ENCODE measurements at regions not wholly inside any gene's neighbourhood (a gene's known extent, or its start where the extent isn't known, plus 50 kb on each side); places are given as distances from the start of the nearest gene placed in this dataset.

DNA sequence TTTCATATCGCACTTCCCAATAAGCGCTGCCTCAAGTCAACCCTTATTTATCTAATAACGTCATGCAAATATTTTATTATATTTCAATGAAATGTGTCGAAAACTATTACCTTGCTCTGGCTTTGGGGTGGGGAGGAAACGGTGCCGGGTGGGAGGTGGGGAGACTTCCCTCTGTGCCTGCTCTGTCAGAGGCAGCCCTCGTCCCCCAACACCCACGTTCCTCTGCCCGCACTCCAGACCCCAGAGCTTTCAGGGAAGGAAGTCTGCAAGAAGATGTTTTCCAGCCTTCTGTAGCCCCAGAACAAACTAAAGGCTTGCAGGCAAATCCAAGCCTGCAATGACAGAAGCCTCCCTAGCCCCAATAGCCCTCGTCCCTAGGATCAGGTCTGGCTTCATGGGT, 235.7 kb downstream of the BUD13 start (continued):
- TF ChIP-seq, protein P1, sequence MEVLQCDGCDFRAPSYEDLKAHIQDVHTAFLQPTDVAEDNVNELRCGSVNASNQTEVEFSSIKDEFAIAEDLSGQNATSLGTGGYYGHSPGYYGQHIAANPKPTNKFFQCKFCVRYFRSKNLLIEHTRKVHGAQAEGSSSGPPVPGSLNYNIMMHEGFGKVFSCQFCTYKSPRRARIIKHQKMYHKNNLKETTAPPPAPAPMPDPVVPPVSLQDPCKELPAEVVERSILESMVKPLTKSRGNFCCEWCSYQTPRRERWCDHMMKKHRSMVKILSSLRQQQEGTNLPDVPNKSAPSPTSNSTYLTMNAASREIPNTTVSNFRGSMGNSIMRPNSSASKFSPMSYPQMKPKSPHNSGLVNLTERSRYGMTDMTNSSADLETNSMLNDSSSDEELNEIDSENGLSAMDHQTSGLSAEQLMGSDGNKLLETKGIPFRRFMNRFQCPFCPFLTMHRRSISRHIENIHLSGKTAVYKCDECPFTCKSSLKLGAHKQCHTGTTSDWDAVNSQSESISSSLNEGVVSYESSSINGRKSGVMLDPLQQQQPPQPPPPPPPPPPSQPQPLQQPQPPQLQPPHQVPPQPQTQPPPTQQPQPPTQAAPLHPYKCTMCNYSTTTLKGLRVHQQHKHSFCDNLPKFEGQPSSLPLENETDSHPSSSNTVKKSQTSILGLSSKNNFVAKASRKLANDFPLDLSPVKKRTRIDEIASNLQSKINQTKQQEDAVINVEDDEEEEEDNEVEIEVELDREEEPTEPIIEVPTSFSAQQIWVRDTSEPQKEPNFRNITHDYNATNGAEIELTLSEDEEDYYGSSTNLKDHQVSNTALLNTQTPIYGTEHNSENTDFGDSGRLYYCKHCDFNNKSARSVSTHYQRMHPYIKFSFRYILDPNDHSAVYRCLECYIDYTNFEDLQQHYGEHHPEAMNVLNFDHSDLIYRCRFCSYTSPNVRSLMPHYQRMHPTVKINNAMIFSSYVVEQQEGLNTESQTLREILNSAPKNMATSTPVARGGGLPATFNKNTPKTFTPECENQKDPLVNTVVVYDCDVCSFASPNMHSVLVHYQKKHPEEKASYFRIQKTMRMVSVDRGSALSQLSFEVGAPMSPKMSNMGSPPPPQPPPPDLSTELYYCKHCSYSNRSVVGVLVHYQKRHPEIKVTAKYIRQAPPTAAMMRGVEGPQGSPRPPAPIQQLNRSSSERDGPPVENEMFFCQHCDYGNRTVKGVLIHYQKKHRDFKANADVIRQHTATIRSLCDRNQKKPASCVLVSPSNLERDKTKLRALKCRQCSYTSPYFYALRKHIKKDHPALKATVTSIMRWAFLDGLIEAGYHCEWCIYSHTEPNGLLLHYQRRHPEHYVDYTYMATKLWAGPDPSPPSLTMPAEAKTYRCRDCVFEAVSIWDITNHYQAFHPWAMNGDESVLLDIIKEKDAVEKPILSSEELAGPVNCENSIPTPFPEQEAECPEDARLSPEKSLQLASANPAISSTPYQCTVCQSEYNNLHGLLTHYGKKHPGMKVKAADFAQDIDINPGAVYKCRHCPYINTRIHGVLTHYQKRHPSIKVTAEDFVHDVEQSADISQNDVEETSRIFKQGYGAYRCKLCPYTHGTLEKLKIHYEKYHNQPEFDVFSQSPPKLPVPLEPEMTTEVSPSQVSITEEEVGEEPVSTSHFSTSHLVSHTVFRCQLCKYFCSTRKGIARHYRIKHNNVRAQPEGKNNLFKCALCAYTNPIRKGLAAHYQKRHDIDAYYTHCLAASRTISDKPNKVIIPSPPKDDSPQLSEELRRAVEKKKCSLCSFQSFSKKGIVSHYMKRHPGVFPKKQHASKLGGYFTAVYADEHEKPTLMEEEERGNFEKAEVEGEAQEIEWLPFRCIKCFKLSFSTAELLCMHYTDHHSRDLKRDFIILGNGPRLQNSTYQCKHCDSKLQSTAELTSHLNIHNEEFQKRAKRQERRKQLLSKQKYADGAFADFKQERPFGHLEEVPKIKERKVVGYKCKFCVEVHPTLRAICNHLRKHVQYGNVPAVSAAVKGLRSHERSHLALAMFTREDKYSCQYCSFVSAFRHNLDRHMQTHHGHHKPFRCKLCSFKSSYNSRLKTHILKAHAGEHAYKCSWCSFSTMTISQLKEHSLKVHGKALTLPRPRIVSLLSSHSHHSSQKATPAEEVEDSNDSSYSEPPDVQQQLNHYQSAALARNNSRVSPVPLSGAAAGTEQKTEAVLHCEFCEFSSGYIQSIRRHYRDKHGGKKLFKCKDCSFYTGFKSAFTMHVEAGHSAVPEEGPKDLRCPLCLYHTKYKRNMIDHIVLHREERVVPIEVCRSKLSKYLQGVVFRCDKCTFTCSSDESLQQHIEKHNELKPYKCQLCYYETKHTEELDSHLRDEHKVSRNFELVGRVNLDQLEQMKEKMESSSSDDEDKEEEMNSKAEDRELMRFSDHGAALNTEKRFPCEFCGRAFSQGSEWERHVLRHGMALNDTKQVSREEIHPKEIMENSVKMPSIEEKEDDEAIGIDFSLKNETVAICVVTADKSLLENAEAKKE (CRISPR knock-in tag; IDR thresholded peaks at IDR 0.05), result no peak
- TF ChIP-seq, protein P2, sequence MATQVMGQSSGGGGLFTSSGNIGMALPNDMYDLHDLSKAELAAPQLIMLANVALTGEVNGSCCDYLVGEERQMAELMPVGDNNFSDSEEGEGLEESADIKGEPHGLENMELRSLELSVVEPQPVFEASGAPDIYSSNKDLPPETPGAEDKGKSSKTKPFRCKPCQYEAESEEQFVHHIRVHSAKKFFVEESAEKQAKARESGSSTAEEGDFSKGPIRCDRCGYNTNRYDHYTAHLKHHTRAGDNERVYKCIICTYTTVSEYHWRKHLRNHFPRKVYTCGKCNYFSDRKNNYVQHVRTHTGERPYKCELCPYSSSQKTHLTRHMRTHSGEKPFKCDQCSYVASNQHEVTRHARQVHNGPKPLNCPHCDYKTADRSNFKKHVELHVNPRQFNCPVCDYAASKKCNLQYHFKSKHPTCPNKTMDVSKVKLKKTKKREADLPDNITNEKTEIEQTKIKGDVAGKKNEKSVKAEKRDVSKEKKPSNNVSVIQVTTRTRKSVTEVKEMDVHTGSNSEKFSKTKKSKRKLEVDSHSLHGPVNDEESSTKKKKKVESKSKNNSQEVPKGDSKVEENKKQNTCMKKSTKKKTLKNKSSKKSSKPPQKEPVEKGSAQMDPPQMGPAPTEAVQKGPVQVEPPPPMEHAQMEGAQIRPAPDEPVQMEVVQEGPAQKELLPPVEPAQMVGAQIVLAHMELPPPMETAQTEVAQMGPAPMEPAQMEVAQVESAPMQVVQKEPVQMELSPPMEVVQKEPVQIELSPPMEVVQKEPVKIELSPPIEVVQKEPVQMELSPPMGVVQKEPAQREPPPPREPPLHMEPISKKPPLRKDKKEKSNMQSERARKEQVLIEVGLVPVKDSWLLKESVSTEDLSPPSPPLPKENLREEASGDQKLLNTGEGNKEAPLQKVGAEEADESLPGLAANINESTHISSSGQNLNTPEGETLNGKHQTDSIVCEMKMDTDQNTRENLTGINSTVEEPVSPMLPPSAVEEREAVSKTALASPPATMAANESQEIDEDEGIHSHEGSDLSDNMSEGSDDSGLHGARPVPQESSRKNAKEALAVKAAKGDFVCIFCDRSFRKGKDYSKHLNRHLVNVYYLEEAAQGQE (IDR thresholded peaks at IDR 0.05; ENCODE audit: unreplicated experiment), result no peak
- TF ChIP-seq JUNB (IDR thresholded peaks at IDR 0.05; ENCODE audit: unreplicated experiment), result no peak

DNA sequence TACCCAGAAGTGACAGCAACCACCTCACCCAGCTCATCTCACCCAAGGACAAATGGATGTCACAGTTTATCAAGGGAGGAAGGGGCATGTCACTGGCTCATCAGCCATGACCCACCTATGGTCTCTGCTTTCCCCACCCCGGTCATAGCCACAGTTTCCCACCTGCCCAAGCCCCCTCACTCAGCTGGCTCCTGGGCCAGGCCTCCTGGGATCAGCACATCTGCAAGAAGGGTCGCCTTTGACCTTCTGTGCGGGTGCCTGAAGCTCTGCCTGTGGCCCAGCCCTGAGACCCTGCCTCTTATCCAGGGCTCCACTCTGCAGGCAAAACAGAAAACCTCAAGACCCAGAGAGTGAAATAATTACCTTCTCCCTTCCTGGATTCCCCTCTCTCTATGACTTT, 236.4 kb downstream of the BUD13 start:
- Histone ChIP-seq H3K9me2 (ENCODE audit: insufficient read depth) (no peaks in the 10 kb centered on the region), H3K4me1 (ENCODE audit: insufficient read depth) (peaks cover 16% of the 10 kb centered on the region), H3K36me3 (ENCODE audit: insufficient read depth) (no peaks in the 10 kb centered on the region), H3K79me2 (replicated peaks; ENCODE audit: insufficient read depth) (no peaks in the 10 kb centered on the region), H4K20me1 (replicated peaks; ENCODE audit: insufficient read depth) (no peaks in the 10 kb centered on the region), H2AFZ (no peak overlapping the region), H3K27ac (ENCODE audit: low read depth) (no peak overlapping the region), H3F3A (replicated peaks; ENCODE audit: low read depth) (no peaks in the 10 kb centered on the region), H3K4me3 (no peak overlapping the region), H3K27me3 (ENCODE audit: insufficient read depth) (no peaks in the 10 kb centered on the region), H3K4me2 (no peak overlapping the region)
- H3K4me1 Mint-ChIP-seq, result peaks cover 6% of the 10 kb centered on the region
- ATAC-seq (no peak), DNase-seq (ENCODE audit: low spot score) (no peak)
- H3K4me3 Mint-ChIP-seq, result no peak overlapping the region
- no peaks in the 10 kb centered on the region; the same call in 2 of the 3 replicates for H3K36me3 Mint-ChIP-seq (ENCODE audit: low read depth)
- peaks cover 5% of the 10 kb centered on the region; the same call in 1 of the 3 replicates for H3K9me3 Mint-ChIP-seq
- H3K27me3 Mint-ChIP-seq (ENCODE audit: insufficient read depth, low read depth, poor library complexity), result peaks cover 5% of the 10 kb centered on the region
- no peak overlapping the region for H3K27ac Mint-ChIP-seq
- TF ChIP-seq EZH2 (IDR thresholded peaks at IDR 0.05; ENCODE audit: low read depth, unreplicated experiment) (no peak), NANOG (IDR thresholded peaks at IDR 0.05; ENCODE audit: borderline replicate concordance) (no peak)
- TF ChIP-seq, protein P3, sequence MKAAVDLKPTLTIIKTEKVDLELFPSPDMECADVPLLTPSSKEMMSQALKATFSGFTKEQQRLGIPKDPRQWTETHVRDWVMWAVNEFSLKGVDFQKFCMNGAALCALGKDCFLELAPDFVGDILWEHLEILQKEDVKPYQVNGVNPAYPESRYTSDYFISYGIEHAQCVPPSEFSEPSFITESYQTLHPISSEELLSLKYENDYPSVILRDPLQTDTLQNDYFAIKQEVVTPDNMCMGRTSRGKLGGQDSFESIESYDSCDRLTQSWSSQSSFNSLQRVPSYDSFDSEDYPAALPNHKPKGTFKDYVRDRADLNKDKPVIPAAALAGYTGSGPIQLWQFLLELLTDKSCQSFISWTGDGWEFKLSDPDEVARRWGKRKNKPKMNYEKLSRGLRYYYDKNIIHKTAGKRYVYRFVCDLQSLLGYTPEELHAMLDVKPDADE (IDR thresholded peaks at IDR 0.05), result no peak
